Transverse colon (tissue), 4 donors: ENCODE measurements at regions not wholly inside any gene's neighbourhood (a gene's known extent, or its start where the extent isn't known, plus 50 kb on each side); places are given as distances from the start of the nearest gene placed in this dataset.

Experiments
- EP300 ChIP-seq: sonication (generic); formaldehyde crosslinking; IDR thresholded peaks from one replicate; pipeline ENCODE4 v1.6.1; 2017; ENCODE audit warnings: antibody characterized with exemption, low read depth
- POLR2A ChIP-seq: fragments of 450-650 bp; IDR thresholded peaks from one replicate; pipeline ENCODE4 v1.6.1; 2016; ENCODE audit warnings: antibody characterized with exemption, mild to moderate bottlenecking, moderate library complexity
- POLR2AphosphoS5 ChIP-seq, 3 donors: sonication (generic); formaldehyde crosslinking; IDR thresholded peaks; one replicate each; pipeline ENCODE4 v1.6.1; 2016; ENCODE audit warnings: antibody characterized with exemption in 3 of 3
- TF ChIP-seq, protein P1 (sequence below), 5 experiments: fragments of 200-600 bp in 3 of 5; fragments of 450-650 bp in 2 of 5; sonication (generic) in 3 of 5; IDR thresholded peaks; 1 replicate in 2 of 5; 2 replicates in 3 of 5; pipeline ENCODE4 v1.5.1; 2016 to 2017; ENCODE audit warnings: antibody characterized with exemption in 5 of 5, inconsistent platforms in 3 of 5, mild to moderate bottlenecking in 2 of 5, moderate library complexity in 1 of 5

DNA sequence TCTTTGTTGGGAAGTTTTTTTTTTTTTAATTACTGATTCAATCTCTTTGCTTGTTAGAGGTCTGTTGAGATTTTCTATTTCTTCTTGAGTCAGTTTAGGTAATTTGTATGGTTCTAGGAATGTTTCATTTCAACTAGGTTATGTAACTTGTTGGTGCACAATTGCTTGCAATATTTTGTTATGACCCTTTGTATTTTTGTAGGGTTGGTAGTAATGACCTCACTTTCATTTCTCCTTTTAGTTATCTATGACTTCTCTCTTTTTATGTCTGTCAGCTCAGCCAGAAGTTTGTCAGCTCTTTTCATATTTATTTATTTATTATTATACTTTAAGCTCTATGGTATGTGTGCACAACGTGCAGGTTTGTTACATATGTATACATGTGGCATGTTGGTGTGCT is 51.1 kb upstream of the SLC24A3 start:
- TF ChIP-seq, protein P1, sequence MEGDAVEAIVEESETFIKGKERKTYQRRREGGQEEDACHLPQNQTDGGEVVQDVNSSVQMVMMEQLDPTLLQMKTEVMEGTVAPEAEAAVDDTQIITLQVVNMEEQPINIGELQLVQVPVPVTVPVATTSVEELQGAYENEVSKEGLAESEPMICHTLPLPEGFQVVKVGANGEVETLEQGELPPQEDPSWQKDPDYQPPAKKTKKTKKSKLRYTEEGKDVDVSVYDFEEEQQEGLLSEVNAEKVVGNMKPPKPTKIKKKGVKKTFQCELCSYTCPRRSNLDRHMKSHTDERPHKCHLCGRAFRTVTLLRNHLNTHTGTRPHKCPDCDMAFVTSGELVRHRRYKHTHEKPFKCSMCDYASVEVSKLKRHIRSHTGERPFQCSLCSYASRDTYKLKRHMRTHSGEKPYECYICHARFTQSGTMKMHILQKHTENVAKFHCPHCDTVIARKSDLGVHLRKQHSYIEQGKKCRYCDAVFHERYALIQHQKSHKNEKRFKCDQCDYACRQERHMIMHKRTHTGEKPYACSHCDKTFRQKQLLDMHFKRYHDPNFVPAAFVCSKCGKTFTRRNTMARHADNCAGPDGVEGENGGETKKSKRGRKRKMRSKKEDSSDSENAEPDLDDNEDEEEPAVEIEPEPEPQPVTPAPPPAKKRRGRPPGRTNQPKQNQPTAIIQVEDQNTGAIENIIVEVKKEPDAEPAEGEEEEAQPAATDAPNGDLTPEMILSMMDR (IDR thresholded peaks at IDR 0.05) = no peak
- TF ChIP-seq POLR2AphosphoS5 (IDR thresholded peaks at IDR 0.05) (no peak), POLR2A (no peak), EP300 (no peak)
